ENCODE measurements at regions not wholly inside any gene's neighbourhood (a gene's known extent, or its start where the extent isn't known, plus 50 kb on each side); places are given as distances from the start of the nearest gene placed in this dataset.

DNA sequence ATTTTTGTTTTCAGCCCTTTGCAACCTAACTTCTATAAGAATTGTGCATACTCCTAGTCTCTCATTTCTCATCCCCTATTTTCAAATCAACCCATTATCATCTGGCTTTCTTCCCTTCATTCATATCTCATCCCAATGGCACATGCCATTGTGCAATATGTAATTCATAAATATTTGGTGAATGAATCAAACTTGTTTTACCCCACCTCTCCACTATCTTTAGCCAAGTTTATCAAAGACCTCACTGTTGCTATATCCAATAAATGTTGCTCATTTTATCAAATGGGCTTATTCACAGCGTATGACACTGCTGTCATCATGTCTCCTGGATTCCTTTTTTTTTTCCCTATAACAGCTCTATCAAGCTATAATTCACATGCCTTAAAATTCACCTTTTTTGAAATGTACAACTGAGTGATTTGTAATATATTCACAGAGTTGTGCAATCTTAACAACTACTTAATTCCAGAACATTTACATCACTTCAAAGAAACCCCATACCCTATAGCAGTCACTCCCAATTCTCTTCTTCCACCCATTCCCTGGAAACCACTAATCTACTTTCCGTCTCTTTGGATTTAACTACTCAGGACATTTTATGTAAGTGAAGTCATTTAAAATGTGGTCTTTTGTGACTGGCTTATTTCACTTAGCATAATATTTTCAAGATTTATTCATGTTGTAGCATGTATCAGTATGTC, 214.4 kb upstream of the PAPPA start:
- Histone ChIP-seq H3K9ac (no peak overlapping the region), H3K4me3 (IDR thresholded peaks at IDR 0.05; ENCODE audit: insufficient read depth, low read depth, low read length) (no peak overlapping the region), H3K4me2 (no peak overlapping the region), H2AFZ (ENCODE audit: low read depth) (no peak overlapping the region), H3K27me3 (ENCODE audit: insufficient read depth, low read depth) (no peaks in the 10 kb centered on the region), H3K79me2 (ENCODE audit: insufficient read depth, low read depth) (no peaks in the 10 kb centered on the region), H4K20me1 (ENCODE audit: insufficient read depth) (no peaks in the 10 kb centered on the region), H3K4me1 (ENCODE audit: low read depth, poor library complexity, severe bottlenecking) (no peaks in the 10 kb centered on the region), H3K36me3 (ENCODE audit: insufficient read depth) (no peaks in the 10 kb centered on the region), H3K27ac (no peak overlapping the region)
- TF ChIP-seq, protein P1, sequence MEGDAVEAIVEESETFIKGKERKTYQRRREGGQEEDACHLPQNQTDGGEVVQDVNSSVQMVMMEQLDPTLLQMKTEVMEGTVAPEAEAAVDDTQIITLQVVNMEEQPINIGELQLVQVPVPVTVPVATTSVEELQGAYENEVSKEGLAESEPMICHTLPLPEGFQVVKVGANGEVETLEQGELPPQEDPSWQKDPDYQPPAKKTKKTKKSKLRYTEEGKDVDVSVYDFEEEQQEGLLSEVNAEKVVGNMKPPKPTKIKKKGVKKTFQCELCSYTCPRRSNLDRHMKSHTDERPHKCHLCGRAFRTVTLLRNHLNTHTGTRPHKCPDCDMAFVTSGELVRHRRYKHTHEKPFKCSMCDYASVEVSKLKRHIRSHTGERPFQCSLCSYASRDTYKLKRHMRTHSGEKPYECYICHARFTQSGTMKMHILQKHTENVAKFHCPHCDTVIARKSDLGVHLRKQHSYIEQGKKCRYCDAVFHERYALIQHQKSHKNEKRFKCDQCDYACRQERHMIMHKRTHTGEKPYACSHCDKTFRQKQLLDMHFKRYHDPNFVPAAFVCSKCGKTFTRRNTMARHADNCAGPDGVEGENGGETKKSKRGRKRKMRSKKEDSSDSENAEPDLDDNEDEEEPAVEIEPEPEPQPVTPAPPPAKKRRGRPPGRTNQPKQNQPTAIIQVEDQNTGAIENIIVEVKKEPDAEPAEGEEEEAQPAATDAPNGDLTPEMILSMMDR (conservative IDR thresholded peaks at IDR 0.05; ENCODE audit: low read depth, low read length) = no peak

DNA sequence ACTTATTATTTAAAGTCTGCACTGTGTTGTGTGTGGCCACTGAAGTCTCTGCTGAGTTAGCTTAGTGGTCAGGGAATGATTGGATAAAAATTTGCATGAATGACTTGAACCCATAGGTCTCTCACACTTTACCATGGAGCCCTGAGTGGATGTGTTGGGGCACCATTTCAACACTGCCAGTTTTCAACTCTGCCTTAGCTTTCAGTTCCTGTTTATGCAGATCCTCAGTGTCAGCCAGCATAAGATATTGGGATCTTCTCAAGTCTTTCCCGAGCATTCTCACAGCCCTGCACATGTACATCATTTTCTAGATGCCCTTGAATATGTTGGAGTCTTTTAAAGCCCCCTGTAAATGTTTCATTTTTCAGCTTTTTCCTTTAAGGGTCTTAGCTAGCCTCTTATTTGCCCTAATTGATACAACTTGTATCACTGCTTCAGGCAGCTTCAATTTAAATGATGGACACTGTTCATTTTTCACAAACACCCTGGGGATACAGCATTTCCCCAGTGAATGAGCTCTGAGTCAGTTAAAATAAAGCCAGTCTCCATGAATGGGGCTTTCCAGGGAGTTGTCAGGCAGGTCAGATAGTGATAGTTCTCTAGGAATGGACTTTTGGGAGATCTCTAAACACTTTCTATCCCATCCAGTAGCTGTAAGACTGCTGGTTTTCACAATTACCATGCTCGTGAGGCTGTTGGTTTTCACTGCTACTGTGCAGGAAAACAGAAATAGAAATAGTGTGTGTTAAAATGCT, 211.9 kb upstream of the PAPPA start:
- TF ChIP-seq, protein P1 (conservative IDR thresholded peaks at IDR 0.05; ENCODE audit: low read depth, low read length) = no peak
- Histone ChIP-seq H3K9ac (no peak overlapping the region), H3K36me3 (ENCODE audit: insufficient read depth) (no peaks in the 10 kb centered on the region), H3K79me2 (ENCODE audit: insufficient read depth, low read depth) (no peaks in the 10 kb centered on the region), H3K4me2 (no peak overlapping the region), H3K4me1 (ENCODE audit: low read depth, poor library complexity, severe bottlenecking) (no peaks in the 10 kb centered on the region), H3K27ac (no peak overlapping the region), H4K20me1 (ENCODE audit: insufficient read depth) (no peaks in the 10 kb centered on the region), H3K4me3 (IDR thresholded peaks at IDR 0.05; ENCODE audit: insufficient read depth, low read depth, low read length) (no peak overlapping the region), H3K27me3 (ENCODE audit: insufficient read depth, low read depth) (no peaks in the 10 kb centered on the region), H2AFZ (ENCODE audit: low read depth) (no peak overlapping the region)

DNA sequence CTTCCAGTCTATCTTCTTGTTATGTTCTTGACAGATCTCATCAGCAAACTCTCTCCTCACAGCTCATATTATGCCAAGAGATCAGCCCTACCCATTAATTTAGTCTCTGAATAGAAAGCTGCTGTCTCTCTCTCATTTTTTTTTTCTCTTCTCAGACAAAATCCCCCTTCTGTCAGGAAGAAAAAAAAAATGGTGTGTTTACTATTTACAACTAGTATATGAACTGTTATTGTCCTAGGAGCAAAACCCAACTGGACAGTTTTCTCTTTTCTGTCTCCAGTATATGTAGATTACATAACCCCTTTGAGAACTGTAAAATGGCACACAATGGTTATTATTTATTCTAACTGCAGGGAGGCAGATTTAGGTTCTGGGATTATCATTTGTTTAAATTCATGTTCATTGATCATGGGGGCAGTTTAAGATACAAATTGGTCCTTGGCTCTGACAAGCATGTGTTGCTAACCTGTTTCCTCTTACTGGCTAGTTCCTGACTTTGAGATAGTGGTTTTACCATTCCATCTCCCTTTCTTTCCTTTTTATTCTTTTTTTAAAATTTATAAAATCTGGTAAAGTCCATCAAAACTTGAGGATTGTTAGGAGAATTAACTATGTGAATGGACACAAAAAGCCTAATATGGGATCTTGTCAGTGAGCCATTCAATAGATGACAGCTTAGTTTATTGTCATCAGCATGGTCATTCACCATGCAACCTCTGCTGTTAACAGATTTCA, 210.0 kb upstream of the PAPPA start:
- no peaks in the 10 kb centered on the region for H3K27me3 ChIP-seq (ENCODE audit: insufficient read depth, low read depth)
- H3K4me1 ChIP-seq (ENCODE audit: low read depth, poor library complexity, severe bottlenecking) = no peaks in the 10 kb centered on the region
- no peaks in the 10 kb centered on the region for H4K20me1 ChIP-seq (ENCODE audit: insufficient read depth)
- no peaks in the 10 kb centered on the region for H3K36me3 ChIP-seq (ENCODE audit: insufficient read depth)
- TF ChIP-seq, protein P1 (conservative IDR thresholded peaks at IDR 0.05; ENCODE audit: low read depth, low read length) = no peak
- H3K27ac ChIP-seq = no peak overlapping the region
- H3K79me2 ChIP-seq (ENCODE audit: insufficient read depth, low read depth) = no peaks in the 10 kb centered on the region
- H3K9ac ChIP-seq = no peak overlapping the region
- no peak overlapping the region for H2AFZ ChIP-seq (ENCODE audit: low read depth)
- no peak overlapping the region for H3K4me2 ChIP-seq
- no peak overlapping the region for H3K4me3 ChIP-seq (IDR thresholded peaks at IDR 0.05; ENCODE audit: insufficient read depth, low read depth, low read length)

DNA sequence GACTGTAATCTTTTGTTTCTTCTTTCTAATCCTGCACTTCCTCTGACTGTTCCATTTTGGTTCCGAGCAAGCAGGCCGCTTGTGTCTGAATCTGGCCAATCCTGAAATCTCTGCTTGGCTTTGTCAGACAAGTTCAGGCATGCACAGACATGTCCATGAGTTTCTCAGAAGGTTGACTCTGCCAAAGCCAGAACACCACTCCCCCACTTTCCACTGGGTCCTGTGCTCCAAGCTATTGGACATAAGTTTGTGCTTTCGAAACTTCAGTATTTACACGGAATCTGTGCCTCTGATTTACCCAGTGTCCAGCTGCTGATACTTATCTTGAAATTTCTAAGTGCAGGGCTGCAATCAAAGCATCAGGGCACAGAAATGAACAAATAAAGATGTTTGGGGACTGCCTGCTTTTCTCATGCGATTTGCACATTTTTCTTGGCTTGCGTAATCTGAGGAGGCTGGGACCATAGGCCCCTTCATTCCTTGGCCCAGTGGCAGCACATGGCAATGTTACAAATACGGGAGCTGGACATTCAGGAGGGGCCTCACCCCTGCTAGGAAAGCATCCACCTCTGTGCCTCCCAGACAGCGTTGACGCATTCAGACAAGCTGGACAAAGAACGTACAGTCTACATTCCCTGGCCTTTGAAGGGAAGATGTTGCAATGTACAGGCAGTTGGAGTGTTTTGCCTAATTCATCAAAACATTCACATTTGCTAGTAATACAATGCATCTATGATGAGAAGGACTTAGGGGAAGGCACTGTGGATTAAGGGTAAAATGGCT, 209.2 kb upstream of the PAPPA start:
- Histone ChIP-seq H3K4me2 (no peak overlapping the region), H3K79me2 (ENCODE audit: insufficient read depth, low read depth) (no peaks in the 10 kb centered on the region), H2AFZ (ENCODE audit: low read depth) (no peak overlapping the region), H3K27me3 (ENCODE audit: insufficient read depth, low read depth) (no peaks in the 10 kb centered on the region), H4K20me1 (ENCODE audit: insufficient read depth) (no peaks in the 10 kb centered on the region), H3K4me1 (ENCODE audit: low read depth, poor library complexity, severe bottlenecking) (no peaks in the 10 kb centered on the region), H3K36me3 (ENCODE audit: insufficient read depth) (no peaks in the 10 kb centered on the region), H3K27ac (no peak overlapping the region), H3K9ac (no peak overlapping the region), H3K4me3 (IDR thresholded peaks at IDR 0.05; ENCODE audit: insufficient read depth, low read depth, low read length) (no peak overlapping the region)
- TF ChIP-seq, protein P1 (conservative IDR thresholded peaks at IDR 0.05; ENCODE audit: low read depth, low read length) = no peak
